Osteoblast (primary cell): ENCODE measurements at regions not wholly inside any gene's neighbourhood (a gene's known extent, or its start where the extent isn't known, plus 50 kb on each side); places are given as distances from the start of the nearest gene placed in this dataset.

Source experiments
- DNase-seq: peaks from one replicate; pipeline ENCODE4 v3.0.0; 2011; ENCODE audit warnings: low spot score, mixed read lengths; ENCODE audit not compliant: insufficient read length; ENCODE audit errors: missing footprints
- H2AFZ ChIP-seq: 2 replicates; pipeline ENCODE4 v1.6.0; 2011; ENCODE audit warnings: mild to moderate bottlenecking, low read length
- H3K27ac ChIP-seq: 2 replicates; pipeline ENCODE4 v1.5.1; 2011; ENCODE audit warnings: mild to moderate bottlenecking, low read depth, low read length, moderate library complexity
- H3K27me3 ChIP-seq: 2 replicates; pipeline ENCODE4 v1.6.0; 2012; ENCODE audit warnings: mild to moderate bottlenecking, control low read depth, inconsistent platforms, low read length, moderate library complexity; ENCODE audit not compliant: insufficient read depth
- H3K36me3 ChIP-seq: 2 replicates; pipeline ENCODE4 v1.5.1; 2011; ENCODE audit warnings: mild to moderate bottlenecking, low read length, control low read depth, moderate library complexity; ENCODE audit not compliant: insufficient read depth
- H3K4me1 ChIP-seq: 2 replicates; pipeline ENCODE4 v1.5.1; 2011; ENCODE audit warnings: mild to moderate bottlenecking, low read length, control low read depth, moderate library complexity; ENCODE audit not compliant: insufficient read depth
- H3K4me2 ChIP-seq: 2 replicates; pipeline ENCODE4 v1.6.0; 2011; ENCODE audit warnings: mild to moderate bottlenecking, low read length; ENCODE audit not compliant: insufficient read depth
- H3K4me3 ChIP-seq: fragments of 200-600 bp; sonication (generic); 3 replicates; pipeline ENCODE4 v1.5.1; 2012; ENCODE audit warnings: mild to moderate bottlenecking, low read length, inconsistent platforms; ENCODE audit not compliant: insufficient read depth
- H3K79me2 ChIP-seq: 2 replicates; pipeline ENCODE4 v1.6.0; 2012; ENCODE audit warnings: mild to moderate bottlenecking, low read length, control low read depth, inconsistent platforms; ENCODE audit not compliant: insufficient read depth
- H3K9me3 ChIP-seq: 2 replicates; pipeline ENCODE4 v1.5.1; 2011; ENCODE audit warnings: low read depth, low read length, control low read depth
- H4K20me1 ChIP-seq: 2 replicates; pipeline ENCODE4 v1.6.0; 2012; ENCODE audit warnings: mild to moderate bottlenecking, low read length, control low read depth; ENCODE audit not compliant: insufficient read depth
- TF ChIP-seq, protein P1 (sequence below): IDR thresholded peaks from 2 replicates; pipeline ENCODE4 v1.5.1; 2011; ENCODE audit warnings: mild to moderate bottlenecking, low read depth, low read length, moderate library complexity; ENCODE audit errors: extremely low read depth

- no peaks in the 10 kb centered on the region for H4K20me1 ChIP-seq
- no peaks in the 10 kb centered on the region for H3K27me3 ChIP-seq
- no peak overlapping the region for H2AFZ ChIP-seq
- no peaks in the 10 kb centered on the region for H3K79me2 ChIP-seq
- no peak overlapping the region for H3K27ac ChIP-seq
- no peak overlapping the region for H3K4me3 ChIP-seq
- no peaks in the 10 kb centered on the region for H3K4me1 ChIP-seq
- no peaks in the 10 kb centered on the region for H3K36me3 ChIP-seq
- no peak overlapping the region for H3K4me2 ChIP-seq
- DNase-seq: no peak
- H3K9me3 ChIP-seq: no peaks in the 10 kb centered on the region
- TF ChIP-seq, protein P1, sequence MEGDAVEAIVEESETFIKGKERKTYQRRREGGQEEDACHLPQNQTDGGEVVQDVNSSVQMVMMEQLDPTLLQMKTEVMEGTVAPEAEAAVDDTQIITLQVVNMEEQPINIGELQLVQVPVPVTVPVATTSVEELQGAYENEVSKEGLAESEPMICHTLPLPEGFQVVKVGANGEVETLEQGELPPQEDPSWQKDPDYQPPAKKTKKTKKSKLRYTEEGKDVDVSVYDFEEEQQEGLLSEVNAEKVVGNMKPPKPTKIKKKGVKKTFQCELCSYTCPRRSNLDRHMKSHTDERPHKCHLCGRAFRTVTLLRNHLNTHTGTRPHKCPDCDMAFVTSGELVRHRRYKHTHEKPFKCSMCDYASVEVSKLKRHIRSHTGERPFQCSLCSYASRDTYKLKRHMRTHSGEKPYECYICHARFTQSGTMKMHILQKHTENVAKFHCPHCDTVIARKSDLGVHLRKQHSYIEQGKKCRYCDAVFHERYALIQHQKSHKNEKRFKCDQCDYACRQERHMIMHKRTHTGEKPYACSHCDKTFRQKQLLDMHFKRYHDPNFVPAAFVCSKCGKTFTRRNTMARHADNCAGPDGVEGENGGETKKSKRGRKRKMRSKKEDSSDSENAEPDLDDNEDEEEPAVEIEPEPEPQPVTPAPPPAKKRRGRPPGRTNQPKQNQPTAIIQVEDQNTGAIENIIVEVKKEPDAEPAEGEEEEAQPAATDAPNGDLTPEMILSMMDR: no peak
Measured at GRCh38 chr15:35885870-35886269, 339.9 kb upstream of the DPH6 start.

- Histone ChIP-seq H3K27ac (no peak overlapping the region), H3K36me3 (no peaks in the 10 kb centered on the region), H3K79me2 (no peaks in the 10 kb centered on the region), H3K4me3 (no peak overlapping the region), H4K20me1 (no peaks in the 10 kb centered on the region), H2AFZ (no peak overlapping the region), H3K4me2 (no peak overlapping the region), H3K9me3 (no peaks in the 10 kb centered on the region), H3K27me3 (no peaks in the 10 kb centered on the region), H3K4me1 (no peaks in the 10 kb centered on the region)
- no peak for DNase-seq
- TF ChIP-seq, protein P1: no peak
Measured at GRCh38 chr15:35886765-35887164, 340.8 kb upstream of the DPH6 start.

DNA sequence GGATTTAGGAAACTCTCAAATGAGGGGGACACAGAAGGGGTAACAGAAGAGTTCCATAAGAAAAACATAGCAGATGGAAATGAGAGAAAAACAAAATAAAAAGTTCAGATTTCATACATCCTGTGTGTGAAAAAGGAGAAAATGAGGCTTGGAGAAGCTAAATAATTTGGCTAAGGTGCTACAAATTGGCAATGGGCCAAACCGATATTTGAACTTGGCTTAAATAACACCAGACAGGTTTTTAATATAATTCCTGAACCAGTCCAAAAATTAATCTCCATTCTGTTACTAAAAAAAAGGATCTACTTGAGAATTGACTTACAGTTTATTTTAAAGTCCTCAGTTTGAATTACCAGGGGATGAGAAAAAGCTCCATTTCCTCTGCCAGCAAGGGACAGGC, 342.9 kb upstream of the DPH6 start:
- Histone ChIP-seq H3K9me3 (no peaks in the 10 kb centered on the region), H3K79me2 (no peaks in the 10 kb centered on the region), H3K36me3 (no peaks in the 10 kb centered on the region), H2AFZ (no peak overlapping the region), H3K4me3 (no peak overlapping the region), H3K4me1 (no peaks in the 10 kb centered on the region), H3K27ac (no peak overlapping the region), H3K27me3 (no peaks in the 10 kb centered on the region), H3K4me2 (no peak overlapping the region), H4K20me1 (no peaks in the 10 kb centered on the region)
- DNase-seq: no peak
- TF ChIP-seq, protein P1: no peak

GRCh38 chr15:35907511-35907910, 361.5 kb upstream of the DPH6 start:
- H3K4me2 ChIP-seq: no peak overlapping the region
- H3K27me3 ChIP-seq: no peaks in the 10 kb centered on the region
- no peak overlapping the region for H2AFZ ChIP-seq
- no peaks in the 10 kb centered on the region for H3K36me3 ChIP-seq
- no peaks in the 10 kb centered on the region for H3K4me1 ChIP-seq
- TF ChIP-seq, protein P1: no peak
- no peaks in the 10 kb centered on the region for H4K20me1 ChIP-seq
- H3K79me2 ChIP-seq: no peaks in the 10 kb centered on the region
- no peak for DNase-seq
- H3K4me3 ChIP-seq: no peak overlapping the region
- no peak overlapping the region for H3K27ac ChIP-seq
- H3K9me3 ChIP-seq: no peaks in the 10 kb centered on the region
